ENCODE measurements at regions not wholly inside any gene's neighbourhood (a gene's known extent, or its start where the extent isn't known, plus 50 kb on each side); places are given as distances from the start of the nearest gene placed in this dataset.

DNA sequence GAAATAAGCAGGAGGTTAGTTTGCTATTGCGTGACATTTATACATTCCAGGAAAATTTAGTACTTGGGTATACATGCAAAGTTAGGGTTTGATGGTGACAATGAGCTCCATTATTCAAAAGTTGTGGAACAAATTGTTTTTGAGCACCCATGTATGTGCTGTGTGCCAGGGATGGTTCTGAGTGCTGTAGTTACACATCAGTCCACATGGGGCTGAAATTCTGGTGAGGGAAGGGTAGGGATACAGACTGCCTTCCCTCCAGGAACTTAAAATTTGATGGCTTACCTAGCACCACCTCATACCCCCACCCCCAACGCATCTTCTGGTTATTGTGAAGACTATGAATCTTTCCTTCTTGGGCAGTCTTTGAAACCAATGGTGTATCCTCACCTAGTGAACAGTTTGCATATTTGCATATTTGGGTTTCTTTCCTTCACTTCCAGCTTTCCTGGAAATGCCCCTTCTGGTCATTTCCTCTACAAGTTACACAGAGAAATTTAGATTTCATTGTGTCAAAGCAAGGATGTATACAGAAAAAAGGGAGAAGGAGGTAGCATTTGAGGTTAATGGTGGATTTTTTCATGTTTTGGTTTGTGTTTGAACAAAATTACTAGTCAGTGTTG, 222.0 kb upstream of the IL12A start:
- WGBS, 10 experiments = 0 to 100% (median 85%) methylated on average over 1 to 2 of the region's 2 CpGs; no CpG with 5 or more reads in 2 of the 10 experiments
- Histone ChIP-seq H3K27ac (no peak overlapping the region), H3K4me3 (peak overlapping the region in 2 of 5 donors; percentile 62 to 67), H3K4me1 (replicated peaks in 1 of 2) (peaks cover 6 to 8% of the 10 kb centered on the region in 2 donors)
- no peak for ATAC-seq (replicated peaks in 6 of 8)
- in situ Hi-C loops (cut with MboI; ENCODE audit: low pct_unique_long_range_greater_than_20kb in 2 of 9, low sequenced_read_pairs in 9 of 9, unreplicated experiment in 9 of 9) = no loop called here

- WGBS, 10 experiments = 13 to 100% (median 82%) methylated on average over 2 of the region's 2 CpGs; no CpG with 5 or more reads in 2 of the 10 experiments
- in situ Hi-C loops (cut with MboI; ENCODE audit: low pct_unique_long_range_greater_than_20kb in 2 of 9, low sequenced_read_pairs in 9 of 9, unreplicated experiment in 9 of 9) = no loop called here
- Histone ChIP-seq H3K4me1 (replicated peaks in 1 of 2) (peaks cover 6 to 8% of the 10 kb centered on the region in 2 donors), H3K27ac (no peak overlapping the region), H3K4me3 (no peak overlapping the region)
- ATAC-seq (replicated peaks in 6 of 8) = no peak
Observed at GRCh38 chr3:159770998-159771397, 217.6 kb upstream of the IL12A start.

- no peak for ATAC-seq (replicated peaks in 6 of 8)
- Histone ChIP-seq H3K4me3 (no peak overlapping the region), H3K4me1 (replicated peaks in 1 of 2) (no peaks in the 10 kb centered on the region), H3K27ac (no peak overlapping the region)
- in situ Hi-C loops (cut with MboI; ENCODE audit: low pct_unique_long_range_greater_than_20kb in 2 of 9, low sequenced_read_pairs in 9 of 9, unreplicated experiment in 9 of 9) = no loop called here
- WGBS, 10 experiments = 73 to 100% (median 97%) methylated on average over 1 to 8 of the region's 11 CpGs; no CpG with 5 or more reads in 1 of the 10 experiments
Observed at GRCh38 chr3:159771865-159772611, 216.6 kb upstream of the IL12A start.

DNA sequence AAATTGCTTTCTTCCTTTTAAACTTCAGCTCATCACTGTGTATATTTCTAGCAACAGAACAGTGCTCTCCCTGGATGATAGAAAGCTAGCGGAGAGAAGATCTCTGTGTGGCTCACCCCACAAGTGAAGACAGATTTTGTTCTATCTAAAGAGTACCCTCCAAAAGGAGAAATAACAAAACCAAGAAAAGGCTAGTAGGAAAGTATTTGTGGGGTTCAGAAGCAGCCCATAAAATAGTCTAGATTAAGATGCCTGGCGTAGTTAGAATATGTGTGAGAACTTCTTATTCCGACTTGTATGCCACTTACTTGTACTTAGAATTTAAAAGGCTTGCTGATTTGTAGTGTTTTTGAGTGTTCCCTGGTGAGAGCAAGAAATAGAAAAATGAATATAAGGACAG, 214.9 kb upstream of the IL12A start:
- no peak for ATAC-seq (replicated peaks in 6 of 8)
- H3K27ac ChIP-seq = no peak overlapping the region
- H3K4me3 ChIP-seq = no peak overlapping the region
- in situ Hi-C loops (cut with MboI; ENCODE audit: low pct_unique_long_range_greater_than_20kb in 2 of 9, low sequenced_read_pairs in 9 of 9, unreplicated experiment in 9 of 9) = no loop called here
- no peaks in the 10 kb centered on the region for H3K4me1 ChIP-seq (replicated peaks in 1 of 2)
- WGBS, 10 experiments = 63 to 100% (median 98%) methylated on average over 1 to 3 of the region's 3 CpGs

DNA sequence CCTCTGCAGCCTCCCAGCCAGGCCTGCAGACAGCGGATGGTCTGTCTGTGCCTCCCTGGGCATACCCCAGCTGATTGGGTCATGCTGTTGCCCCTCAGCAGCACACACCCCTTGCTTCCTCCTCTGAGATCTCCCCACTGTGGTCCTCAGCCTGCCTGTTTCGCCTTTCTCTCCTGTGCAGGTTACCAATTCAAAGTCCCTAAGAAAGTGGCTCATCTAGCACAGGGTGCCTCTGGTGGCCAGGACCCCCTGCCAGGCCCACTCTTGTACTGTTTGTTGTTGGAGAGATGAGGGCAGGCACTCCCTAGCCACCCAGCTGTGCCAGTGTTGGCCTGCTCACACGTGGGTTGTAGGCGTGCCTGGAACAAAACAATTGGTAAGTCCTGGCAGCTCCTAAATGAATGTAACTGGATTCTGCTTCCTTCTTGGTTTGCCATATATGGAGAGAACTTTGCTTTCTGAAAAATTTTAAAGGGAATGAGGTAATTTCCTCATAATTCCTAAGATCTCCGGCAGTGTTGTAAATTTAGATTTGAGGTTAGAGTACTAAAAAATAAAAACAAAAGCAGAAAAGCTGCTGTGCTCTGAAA, 213.2 kb upstream of the IL12A start:
- ATAC-seq (replicated peaks in 6 of 8) = peak; percentile 56 to 98 (median 82)
- no peak overlapping the region for H3K27ac ChIP-seq
- in situ Hi-C loops (cut with MboI; ENCODE audit: low pct_unique_long_range_greater_than_20kb in 2 of 9, low sequenced_read_pairs in 9 of 9, unreplicated experiment in 9 of 9) = no loop called here
- H3K4me1 ChIP-seq (replicated peaks in 1 of 2) = no peaks in the 10 kb centered on the region
- no peak overlapping the region for H3K4me3 ChIP-seq
- 0 to 80% (median 43%) methylated on average over 1 to 4 of the region's 5 CpGs; no CpG with 5 or more reads in 1 of the 10 experiments for WGBS, 10 experiments

- ATAC-seq (replicated peaks in 6 of 8) = no peak
- H3K4me1 ChIP-seq (replicated peaks in 1 of 2) = no peaks in the 10 kb centered on the region
- 69 to 100% (median 100%) methylated on average over 2 to 4 of the region's 4 CpGs; no CpG with 5 or more reads in 5 of the 10 experiments for WGBS, 10 experiments
- no peak overlapping the region for H3K4me3 ChIP-seq
- no peak overlapping the region for H3K27ac ChIP-seq
- in situ Hi-C loops (cut with MboI; ENCODE audit: low pct_unique_long_range_greater_than_20kb in 2 of 9, low sequenced_read_pairs in 9 of 9, unreplicated experiment in 9 of 9) = no loop called here
Observed at GRCh38 chr3:159776779-159777178, 211.9 kb upstream of the IL12A start.

- in situ Hi-C loops (cut with MboI; ENCODE audit: low pct_unique_long_range_greater_than_20kb in 2 of 9, low sequenced_read_pairs in 9 of 9, unreplicated experiment in 9 of 9) = no loop called here
Observed at GRCh38 chr3:159779883-159780282, 208.8 kb upstream of the IL12A start.

DNA sequence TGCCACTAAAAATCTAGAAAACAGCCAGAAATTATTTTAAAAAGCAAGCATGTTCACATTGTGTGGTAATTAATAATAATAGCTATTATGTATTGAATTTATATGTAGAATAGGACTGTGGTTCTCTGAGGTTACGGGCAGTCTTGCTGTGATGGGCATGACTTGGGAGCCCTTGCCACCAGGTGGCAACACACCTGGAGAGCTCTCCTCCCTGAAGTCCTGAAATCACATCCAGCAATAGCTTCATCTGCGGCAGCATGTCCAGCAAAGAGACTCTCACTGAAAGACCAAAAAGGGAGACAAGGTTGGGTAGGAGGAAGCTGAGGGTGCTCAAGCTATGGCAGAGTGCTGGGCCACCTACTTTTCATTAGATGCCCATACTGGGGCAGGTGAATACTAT, 206.8 kb upstream of the IL12A start:
- WGBS, 10 experiments = 90 to 100% (median 97%) methylated on average over 1 to 2 of the region's 2 CpGs; no CpG with 5 or more reads in 6 of the 10 experiments
- no peak for ATAC-seq (replicated peaks in 6 of 8)
- peaks cover 0 to 5% of the 10 kb centered on the region in 2 donors for H3K4me1 ChIP-seq (replicated peaks in 1 of 2)
- in situ Hi-C loops (cut with MboI; ENCODE audit: low pct_unique_long_range_greater_than_20kb in 2 of 9, low sequenced_read_pairs in 9 of 9, unreplicated experiment in 9 of 9) = no loop called here
- no peak overlapping the region for H3K4me3 ChIP-seq
- no peak overlapping the region for H3K27ac ChIP-seq

More at GRCh38 chr3:159779883-159780282, 208.8 kb upstream of the IL12A start:
- Histone ChIP-seq H3K27ac (no peak overlapping the region), H3K4me3 (no peak overlapping the region), H3K4me1 (replicated peaks in 1 of 2) (peaks cover 0 to 3% of the 10 kb centered on the region in 2 donors)
- 60 to 100% (median 86%) methylated on average over 1 to 6 of the region's 6 CpGs; no CpG with 5 or more reads in 2 of the 10 experiments for WGBS, 10 experiments
- no peak for ATAC-seq (replicated peaks in 6 of 8)

DNA sequence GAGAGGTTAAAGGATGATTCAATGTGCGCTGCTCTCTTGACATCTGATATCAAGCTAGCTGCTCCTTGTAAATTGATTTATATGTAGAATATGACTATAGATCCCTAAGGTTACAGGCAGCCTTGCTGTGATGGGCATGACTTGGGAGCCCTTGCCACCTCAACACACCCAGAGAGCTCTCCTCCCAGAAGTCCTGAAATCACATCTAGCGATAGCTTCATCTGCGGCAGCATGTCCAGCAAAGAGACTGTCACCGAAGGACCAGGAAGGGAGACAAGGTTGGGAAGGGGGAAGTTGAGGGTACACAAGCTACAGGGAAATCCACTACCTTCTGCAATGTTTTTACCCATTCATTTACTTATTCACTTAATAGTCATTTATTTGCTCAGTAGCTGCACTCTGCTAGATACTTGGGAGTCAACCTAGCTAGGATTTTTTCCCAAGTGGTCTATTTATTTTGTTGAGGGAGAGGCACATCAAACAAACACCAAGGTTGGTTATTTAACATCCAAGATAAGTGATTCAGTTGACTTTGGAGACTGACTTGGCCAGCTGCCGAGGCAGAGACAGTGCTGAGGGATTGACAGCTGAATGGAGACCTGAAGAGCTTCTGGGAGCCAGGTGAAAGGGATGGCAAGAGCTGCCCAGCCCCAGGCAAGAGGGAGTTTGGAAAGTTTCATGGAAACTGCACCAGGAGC, 205.8 kb upstream of the IL12A start:
- 33 to 100% (median 91%) methylated on average over 1 to 5 of the region's 5 CpGs; no CpG with 5 or more reads in 3 of the 10 experiments for WGBS, 10 experiments
- no peak for ATAC-seq (replicated peaks in 6 of 8)
- no peak overlapping the region for H3K4me3 ChIP-seq
- in situ Hi-C loops (cut with MboI; ENCODE audit: low pct_unique_long_range_greater_than_20kb in 2 of 9, low sequenced_read_pairs in 9 of 9, unreplicated experiment in 9 of 9) = no loop called here
- peaks cover 0 to 5% of the 10 kb centered on the region in 2 donors for H3K4me1 ChIP-seq (replicated peaks in 1 of 2)
- H3K27ac ChIP-seq = no peak overlapping the region

DNA sequence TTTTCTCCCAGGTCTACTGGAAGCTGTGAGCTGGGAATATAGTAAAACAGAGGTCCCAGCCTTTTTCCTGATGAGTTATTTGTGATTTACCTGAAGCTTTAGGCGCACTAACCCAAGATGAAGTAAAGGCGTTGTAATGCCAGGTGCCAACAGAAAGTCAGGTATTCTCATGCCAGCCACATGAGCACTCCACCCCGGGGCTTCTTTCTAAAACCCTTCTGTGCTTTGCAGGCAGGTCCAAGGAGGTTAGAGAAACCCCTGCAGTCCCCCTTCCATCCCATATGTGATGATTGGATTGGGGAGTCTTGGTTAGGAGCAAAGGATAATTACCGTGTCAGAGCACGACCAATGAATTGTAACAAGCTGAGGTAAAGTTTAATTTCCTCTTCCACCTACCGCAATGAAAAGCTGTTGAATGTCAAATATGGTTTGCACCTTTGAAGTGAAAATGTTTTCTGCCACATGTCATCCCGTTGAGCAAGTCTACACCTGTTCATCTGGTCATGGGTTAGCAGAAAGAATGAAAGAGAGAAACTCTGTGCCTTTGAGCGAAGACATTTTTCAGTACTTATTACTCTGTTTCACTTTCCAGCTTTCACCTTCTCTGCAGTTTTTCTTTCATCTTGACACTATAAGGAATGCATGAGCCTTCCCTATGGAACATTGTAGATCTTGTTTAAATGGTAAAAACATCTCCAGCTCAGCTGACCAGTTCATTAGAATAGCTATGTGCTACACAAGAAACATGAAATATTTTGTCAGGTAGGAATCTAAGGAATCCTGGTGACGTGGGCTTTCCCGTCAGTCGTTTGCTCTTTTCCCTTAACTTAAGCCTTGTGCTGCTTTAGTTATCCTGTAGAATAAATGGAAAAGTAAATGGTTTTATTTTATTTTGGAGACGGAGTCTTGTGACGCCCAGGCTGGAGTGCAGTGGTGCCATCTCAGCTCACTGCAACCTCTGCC, 204.6 kb upstream of the IL12A start:
- in situ Hi-C loops (cut with MboI; ENCODE audit: low pct_unique_long_range_greater_than_20kb in 2 of 9, low sequenced_read_pairs in 9 of 9, unreplicated experiment in 9 of 9) = no loop called here
- Histone ChIP-seq H3K27ac (peak overlapping the region in 1 of 2 donors; percentile 31), H3K4me1 (replicated peaks in 1 of 2) (peaks cover 0 to 5% of the 10 kb centered on the region in 2 donors), H3K4me3 (no peak overlapping the region)
- ATAC-seq (replicated peaks in 6 of 8) = peak in 1 of 8 experiments; percentile 28
- 51 to 94% (median 87%) methylated on average over 2 to 12 of the region's 13 CpGs for WGBS, 10 experiments

GRCh38 chr3:159785273-159785708, 203.3 kb upstream of the IL12A start:
- 0 to 80% (median 57%) methylated on average over 1 of the region's 1 CpG; no CpG with 5 or more reads in 5 of the 10 experiments for WGBS, 10 experiments
- ATAC-seq (replicated peaks in 6 of 8) = peak in 7 of 8 experiments; percentile 26 to 80 (median 57)
- Histone ChIP-seq H3K4me3 (no peak overlapping the region), H3K4me1 (replicated peaks in 1 of 2) (peaks cover 0 to 5% of the 10 kb centered on the region in 2 donors), H3K27ac (no peak overlapping the region)
- in situ Hi-C loops (cut with MboI; ENCODE audit: low pct_unique_long_range_greater_than_20kb in 2 of 9, low sequenced_read_pairs in 9 of 9, unreplicated experiment in 9 of 9) = no loop called here
